WTC11 (cell line): ENCODE measurements at regions not wholly inside any gene's neighbourhood (a gene's known extent, or its start where the extent isn't known, plus 50 kb on each side); places are given as distances from the start of the nearest gene placed in this dataset.

ENCODE experiments used
- ATAC-seq: fragments of 200-7000 bp; cut with Tn5 transposase; 2 replicates; pipeline ENCODE4 v1.10.0; 2021; ENCODE audit warnings: mild to moderate bottlenecking, moderate library complexity
- CTCF ChIA-PET: fragments of 300-600 bp; sonication (Branson Sonifier 250); formaldehyde crosslinking; loops from one replicate; lab custom pipeline; 2021; ENCODE audit warnings: antibody characterized with exemption; lab: Charles Lee
- POLR2A ChIA-PET: fragments of 350-600 bp; sonication (Branson Sonifier 250); formaldehyde crosslinking; loops from one replicate; lab custom pipeline; 2021; ENCODE audit warnings: antibody characterized with exemption; lab: Charles Lee
- DNase-seq: peaks from one replicate; pipeline ENCODE4 v3.0.0; 2021; ENCODE audit warnings: low spot score
- H3K27ac Mint-ChIP-seq: 2 replicates; pipeline ENCODE4 v1.8.0; 2021; ENCODE audit warnings: mixed read lengths
- H3K27me3 Mint-ChIP-seq: 2 replicates; pipeline ENCODE4 v1.8.0; 2021; ENCODE audit warnings: low read depth, mild to moderate bottlenecking, moderate library complexity, mixed read lengths
- H3K36me3 Mint-ChIP-seq: 2 replicates; pipeline ENCODE4 v1.8.0; 2021; ENCODE audit warnings: mixed read lengths
- H3K4me1 Mint-ChIP-seq: 2 replicates; pipeline ENCODE4 v1.8.0; 2022; ENCODE audit warnings: mixed read lengths
- H3K4me3 Mint-ChIP-seq: 2 replicates; pipeline ENCODE4 v1.8.0; 2021; ENCODE audit warnings: mild to moderate bottlenecking, moderate library complexity, mixed read lengths
- H3K9me3 Mint-ChIP-seq: 2 replicates; pipeline ENCODE4 v1.8.0; 2021; ENCODE audit warnings: mixed read lengths
- AFF4 ChIP-seq: sonication (generic); formaldehyde crosslinking; IDR thresholded peaks from 2 replicates; pipeline ENCODE4 v1.8.1; 2023; ENCODE audit warnings: mild to moderate bottlenecking, missing genetic modification reagents, borderline replicate concordance
- ATF1 ChIP-seq: sonication (generic); formaldehyde crosslinking; IDR thresholded peaks from 2 replicates; pipeline ENCODE4 v1.8.1; 2023; ENCODE audit warnings: mild to moderate bottlenecking, moderate library complexity, missing genetic modification reagents
- CTCF ChIP-seq: fragments of 200-600 bp; IDR thresholded peaks from 2 replicates; pipeline ENCODE4 v1.8.0; 2022; ENCODE audit warnings: antibody characterized with exemption
- ERG ChIP-seq: fragments of 250-450 bp; sonication (Bioruptor Pico); IDR thresholded peaks from 2 replicates; pipeline ENCODE4 v1.8.0; 2021; ENCODE audit warnings: mild to moderate bottlenecking
- FOXP4 ChIP-seq: sonication (generic); formaldehyde crosslinking; IDR thresholded peaks from 2 replicates; pipeline ENCODE4 v1.8.0; 2022; ENCODE audit warnings: mild to moderate bottlenecking, missing genetic modification reagents
- MYBL2 ChIP-seq: sonication (generic); formaldehyde crosslinking; IDR thresholded peaks from 2 replicates; pipeline ENCODE4 v1.8.1; 2023; ENCODE audit warnings: mild to moderate bottlenecking, moderate library complexity, missing genetic modification reagents
- NR1H2 ChIP-seq: sonication (generic); formaldehyde crosslinking; IDR thresholded peaks from 2 replicates; pipeline ENCODE4 v1.9.0; 2021; ENCODE audit warnings: mild to moderate bottlenecking, moderate library complexity, missing genetic modification reagents
- PREB ChIP-seq: sonication (generic); formaldehyde crosslinking; IDR thresholded peaks from 2 replicates; pipeline ENCODE4 v1.8.1; 2022; ENCODE audit warnings: mild to moderate bottlenecking, missing genetic modification reagents, moderate library complexity, borderline replicate concordance
- PRRX2 ChIP-seq: fragments of 250-450 bp; sonication (Bioruptor Pico); IDR thresholded peaks from 2 replicates; pipeline ENCODE4 v1.8.0; 2021; ENCODE audit warnings: mild to moderate bottlenecking
- RORB ChIP-seq: fragments of 250-450 bp; sonication (Bioruptor Pico); IDR thresholded peaks from 2 replicates; pipeline ENCODE4 v1.9.0; 2021; ENCODE audit warnings: mild to moderate bottlenecking
- SOX15 ChIP-seq: fragments of 250-450 bp; sonication (Bioruptor Pico); IDR thresholded peaks from 2 replicates; pipeline ENCODE4 v1.9.0; 2021; ENCODE audit warnings: mild to moderate bottlenecking
- ZNF281 ChIP-seq: sonication (generic); formaldehyde crosslinking; IDR thresholded peaks from 2 replicates; pipeline ENCODE4 v1.8.0; 2023; ENCODE audit warnings: mild to moderate bottlenecking, missing genetic modification reagents
- ZNF396 ChIP-seq: fragments of 250-450 bp; sonication (Bioruptor Pico); IDR thresholded peaks from 2 replicates; pipeline ENCODE4 v1.8.0; 2021; ENCODE audit warnings: mild to moderate bottlenecking, moderate library complexity, borderline replicate concordance
- ZNF512 ChIP-seq: sonication (generic); formaldehyde crosslinking; IDR thresholded peaks from 2 replicates; pipeline ENCODE4 v1.8.1; 2022; ENCODE audit warnings: missing genetic modification reagents, borderline replicate concordance
- ZNF671 ChIP-seq: fragments of 250-450 bp; sonication (Bioruptor Pico); IDR thresholded peaks from 2 replicates; pipeline ENCODE4 v1.8.0; 2021; ENCODE audit warnings: mild to moderate bottlenecking

- TF ChIP-seq ZNF396, result no peak
- no peak for TF ChIP-seq FOXP4 (CRISPR knock-in tag)
- no peak for TF ChIP-seq ERG (CRISPR knock-in tag)
These were observed 516.8 kb downstream of the PSAT1 start (continued) for GRCh38 chr9:78813602-78814180.

- TF ChIP-seq PREB (CRISPR knock-in tag) (no peak), CTCF (peak; percentile 67)
- Mint-ChIP-seq H3K9me3 (no peaks in the 10 kb centered on the region), H3K27me3 (no peaks in the 10 kb centered on the region), H3K4me3 (no peak overlapping the region), H3K36me3 (no peaks in the 10 kb centered on the region), H3K4me1 (no peaks in the 10 kb centered on the region), H3K27ac (peak overlapping the region; percentile 75; the same call in 1 of the 2 replicates)
- POLR2A ChIA-PET, result no interaction called here
- CTCF ChIA-PET, result no interaction called here
- peak; percentile 76 for ATAC-seq
- no peak for DNase-seq
These were observed 524.3 kb downstream of the PSAT1 start for GRCh38 chr9:78821126-78821822.

GRCh38 chr9:78826527-78826926 is 529.6 kb downstream of the PSAT1 start:
- Mint-ChIP-seq H3K9me3 (no peaks in the 10 kb centered on the region), H3K27ac (no peak overlapping the region), H3K4me1 (no peaks in the 10 kb centered on the region), H3K4me3 (no peak overlapping the region), H3K36me3 (no peaks in the 10 kb centered on the region), H3K27me3 (no peaks in the 10 kb centered on the region)
- DNase-seq (no peak), ATAC-seq (no peak)
- CTCF ChIA-PET, result interaction anchor here (0.8 kb wide), 1 partner anchor 303 kb away, joined by 4 read pairs; no protein-coding TSS in a partner anchor
- TF ChIP-seq MYBL2 (CRISPR knock-in tag) (no peak), ZNF671 (CRISPR knock-in tag) (no peak), SOX15 (CRISPR knock-in tag) (no peak), RORB (CRISPR knock-in tag) (no peak), ATF1 (CRISPR knock-in tag) (no peak), NR1H2 (no peak), ZNF281 (CRISPR knock-in tag) (no peak), AFF4 (CRISPR knock-in tag) (no peak), ZNF512 (CRISPR knock-in tag) (no peak), PRRX2 (CRISPR knock-in tag) (no peak)
- POLR2A ChIA-PET, result no interaction called here
